Keratinocyte (primary cell): ENCODE measurements at regions not wholly inside any gene's neighbourhood (a gene's known extent, or its start where the extent isn't known, plus 50 kb on each side); places are given as distances from the start of the nearest gene placed in this dataset.

Experiments
- CTCF ChIP-seq, 3 experiments: IDR thresholded peaks in 1 of 3; conservative IDR thresholded peaks in 1 of 3; optimal IDR thresholded peaks in 1 of 3; 2 replicates in 2 of 3; 3 replicates in 1 of 3; pipeline versions ENCODE3 to v1.5.1; 2011; ENCODE audit warnings: low read length in 3 of 3, mild to moderate bottlenecking in 3 of 3, moderate library complexity in 2 of 3, control low read depth in 1 of 3, inconsistent platforms in 1 of 3; ENCODE audit not compliant: insufficient read depth in 2 of 3; ENCODE audit errors: extremely low read depth in 1 of 3
- EZH2 ChIP-seq: IDR thresholded peaks from one replicate; pipeline ENCODE4 v1.6.1; 2012; ENCODE audit warnings: inconsistent platforms, mild to moderate bottlenecking, low read length, moderate library complexity

- TF ChIP-seq EZH2 = no peak
- no peak for TF ChIP-seq CTCF (optimal IDR thresholded peaks at IDR 0.05 in 1 of 3, IDR thresholded peaks at IDR 0.05 in 1 of 3, conservative IDR thresholded peaks at IDR 0.05 in 1 of 3; ENCODE audit: extremely low read depth in 1 of 3, insufficient read depth in 2 of 3, low read length in 3 of 3)
These were observed 90.5 kb upstream of the MEX3C start for GRCh38 chr18:51287818-51288508.
